ENCODE measurements at regions not wholly inside any gene's neighbourhood (a gene's known extent, or its start where the extent isn't known, plus 50 kb on each side); places are given as distances from the start of the nearest gene placed in this dataset.

DNA sequence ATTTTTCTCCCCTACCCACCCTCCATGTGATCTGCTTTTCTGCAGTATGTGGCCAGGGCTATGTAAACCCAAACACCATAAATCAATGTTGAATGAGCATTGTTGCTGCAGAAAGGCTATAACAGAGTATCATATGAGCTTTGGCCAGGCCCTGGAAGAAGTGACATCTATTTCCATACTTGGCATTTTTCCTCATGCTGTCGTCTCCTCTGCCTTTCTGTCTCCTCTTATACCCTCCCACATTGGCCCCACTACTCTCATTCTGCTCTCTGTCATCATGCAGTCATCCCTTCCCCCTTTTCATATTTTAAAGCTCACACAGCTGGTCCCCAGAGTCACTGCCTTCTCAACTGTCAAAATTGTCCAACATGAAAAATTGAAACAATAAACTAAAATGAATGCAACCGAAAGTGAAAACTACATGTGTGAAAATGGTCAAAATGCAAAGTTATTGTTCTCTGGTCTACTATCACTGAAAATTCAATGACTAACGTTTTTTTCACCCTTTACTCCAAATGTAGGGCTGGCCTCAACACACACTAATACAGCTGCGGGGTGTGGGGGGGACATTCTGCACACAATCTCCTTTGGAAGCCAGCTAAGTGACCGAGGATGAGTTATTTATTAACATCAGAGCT, 290.7 kb upstream of the TMPO start:
- no peak for DNase-seq

DNA sequence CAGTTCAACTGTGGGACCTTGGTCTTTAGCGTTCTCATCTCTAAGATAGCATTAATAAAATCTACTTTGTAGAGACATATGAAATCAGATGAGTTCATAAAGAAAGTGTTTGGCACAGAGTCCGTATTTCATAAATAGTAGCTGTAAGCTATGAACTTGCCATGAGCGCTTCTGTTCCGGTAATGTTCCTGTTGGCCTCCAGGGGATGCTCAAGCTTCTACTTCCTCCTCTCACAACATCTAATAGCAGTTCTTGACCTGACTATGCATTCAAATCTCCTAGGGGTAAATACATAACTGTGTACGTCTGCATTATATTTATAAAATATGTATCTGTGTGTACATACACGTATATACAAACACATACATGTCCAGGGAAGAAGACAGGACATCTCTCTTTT, 288.2 kb upstream of the TMPO start:
- no peak for DNase-seq

DNA sequence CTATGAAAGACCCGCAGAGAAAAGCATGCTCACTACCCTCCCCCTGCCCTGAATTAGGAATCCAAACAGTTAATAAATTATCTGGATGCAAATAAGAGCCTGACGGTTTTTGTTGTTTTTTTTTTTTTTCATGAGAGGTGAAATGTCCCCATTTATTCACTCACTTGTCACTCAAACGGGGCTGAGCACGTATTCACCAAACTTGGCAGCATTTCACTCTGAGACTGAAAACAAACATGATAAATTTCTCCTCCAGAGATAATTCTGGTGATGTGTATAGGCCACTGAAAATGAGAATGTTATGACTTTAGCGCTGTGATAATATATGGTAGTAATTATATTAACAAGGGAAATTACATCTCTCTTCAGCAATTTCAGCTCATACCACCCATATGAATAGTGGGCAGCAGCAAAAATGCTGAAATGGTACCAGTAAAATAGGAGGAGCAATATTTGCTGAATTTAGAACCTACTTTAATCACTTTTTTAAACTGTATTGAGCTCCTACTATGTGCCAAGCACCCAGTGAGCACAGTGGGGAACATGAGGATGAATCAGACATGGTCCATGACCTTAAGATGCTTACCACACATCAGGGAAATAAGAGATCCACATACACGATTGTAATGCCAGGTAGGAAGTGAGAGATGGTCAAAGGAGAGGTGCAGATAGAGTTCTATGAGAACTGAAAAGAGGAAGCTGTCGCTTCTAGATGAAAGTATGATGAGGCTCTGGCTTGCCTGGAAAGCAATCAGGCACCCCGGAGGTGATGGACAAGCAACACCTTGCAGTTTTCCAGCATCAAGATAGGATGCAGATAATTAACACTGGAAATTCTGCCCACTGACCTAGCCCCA, 286.5 kb upstream of the TMPO start:
- no peak for DNase-seq

DNA sequence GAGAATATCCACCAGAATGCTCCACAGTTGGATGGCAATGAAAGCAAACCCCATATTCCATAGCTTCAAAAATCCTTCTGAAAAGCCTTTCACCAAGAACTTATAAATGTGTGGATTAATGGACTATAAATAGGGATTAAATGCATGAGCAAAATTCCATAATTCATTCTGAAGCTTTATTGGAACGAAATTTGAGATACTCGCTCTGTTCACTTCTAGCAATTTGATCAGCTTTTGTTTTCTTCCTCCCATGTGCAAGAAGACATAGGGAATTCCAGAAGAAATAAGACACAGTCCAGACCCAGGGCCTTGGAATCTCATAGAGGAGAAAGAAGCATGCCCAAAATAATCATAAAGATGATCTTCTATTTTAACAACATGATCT, 285.9 kb upstream of the TMPO start:
- DNase-seq = no peak

DNA sequence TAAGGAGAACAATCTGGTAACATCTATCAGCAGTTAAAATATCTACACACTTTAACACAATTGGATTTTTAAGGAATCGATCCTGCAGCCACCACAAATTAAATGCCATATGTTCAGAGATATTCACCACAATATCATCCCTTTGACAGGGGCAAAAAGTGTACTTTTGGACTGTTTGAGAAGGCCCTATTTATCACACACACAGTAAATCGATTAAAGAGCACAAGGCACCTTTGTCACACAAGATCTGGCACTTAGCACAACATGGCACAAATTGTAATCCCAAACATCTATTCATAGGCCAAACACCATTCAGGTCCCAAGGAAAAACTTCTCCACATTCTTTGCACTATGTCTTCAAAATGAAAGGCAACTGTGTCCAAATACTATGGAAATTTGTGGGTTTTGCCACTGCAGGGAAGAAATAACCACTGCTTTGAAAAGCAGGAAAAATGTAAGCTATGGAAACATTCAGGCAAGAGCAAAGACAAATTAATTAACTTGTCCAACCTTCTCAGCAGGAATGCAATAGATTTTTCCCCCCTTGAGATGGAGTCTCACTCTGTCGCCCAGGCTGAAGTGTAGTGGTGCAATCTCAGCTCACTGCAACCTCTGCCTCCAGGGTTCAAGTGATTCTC, 282.5 kb upstream of the TMPO start:
- no peak for DNase-seq

DNA sequence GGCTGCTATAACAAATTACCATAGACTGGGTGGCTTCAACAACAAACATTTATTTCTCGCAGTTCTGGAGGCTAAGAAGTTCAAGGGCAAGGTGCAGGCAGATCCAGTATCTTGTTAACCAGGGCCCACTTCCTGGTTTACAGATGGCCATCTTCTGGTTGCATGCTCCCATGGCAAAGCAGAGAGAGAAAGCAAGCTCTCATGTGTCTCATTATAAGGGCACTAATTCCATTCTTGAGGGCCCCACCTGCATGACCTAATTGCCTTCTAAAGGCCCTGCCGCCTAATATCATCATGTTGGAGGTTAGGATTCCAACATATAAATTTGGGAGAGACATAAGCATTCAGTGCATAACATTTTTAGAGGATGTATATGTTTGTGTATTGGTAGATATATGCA, 280.1 kb upstream of the TMPO start:
- no peak for DNase-seq

DNA sequence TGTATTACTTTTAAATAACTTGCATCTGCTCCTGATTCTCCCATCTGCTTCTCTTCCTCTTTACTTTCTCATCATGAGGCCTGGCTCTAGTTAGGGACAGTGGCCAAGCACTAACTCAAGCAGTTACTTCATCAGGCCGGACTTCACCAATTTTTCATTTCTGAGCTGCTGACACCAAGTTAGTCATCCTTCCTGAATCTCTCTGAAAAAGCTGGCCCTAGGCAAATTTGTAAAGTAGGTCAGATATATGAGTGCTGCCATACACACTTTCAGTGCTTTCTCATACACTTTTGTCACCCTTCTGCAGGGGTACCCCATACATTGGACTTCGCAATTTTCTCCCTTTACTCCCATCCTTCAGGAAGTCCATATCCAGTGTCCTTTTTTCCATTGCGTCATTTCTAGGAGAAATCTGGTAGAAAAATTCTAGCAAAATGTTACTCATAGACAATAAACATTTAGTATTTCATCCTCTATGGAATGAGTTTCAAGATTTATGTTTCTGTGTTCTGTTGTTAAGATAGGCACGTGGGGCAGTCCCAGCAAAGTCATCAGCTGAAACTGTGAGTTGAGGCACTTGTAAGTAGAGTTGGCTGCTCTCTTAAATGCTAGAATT, 276.8 kb upstream of the TMPO start:
- DNase-seq = no peak

DNA sequence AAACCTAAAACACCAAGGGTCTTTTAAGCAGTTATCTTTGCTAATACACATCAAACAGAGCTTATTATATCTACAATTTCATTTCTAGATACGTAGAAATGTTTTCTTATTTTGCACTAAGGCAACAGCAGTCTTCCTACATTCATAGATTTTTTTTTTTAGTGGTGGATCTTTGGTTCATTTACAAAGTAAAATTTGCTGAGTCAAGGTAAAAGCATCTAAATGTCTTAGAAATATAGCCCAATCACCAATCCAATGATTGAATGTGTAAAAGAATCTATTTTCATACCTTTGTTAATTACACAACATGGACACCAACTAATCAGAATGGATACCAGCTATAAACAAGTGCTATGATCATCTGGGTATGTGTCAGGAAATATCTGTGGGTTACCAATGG, 272.2 kb upstream of the TMPO start:
- no peak for DNase-seq

DNA sequence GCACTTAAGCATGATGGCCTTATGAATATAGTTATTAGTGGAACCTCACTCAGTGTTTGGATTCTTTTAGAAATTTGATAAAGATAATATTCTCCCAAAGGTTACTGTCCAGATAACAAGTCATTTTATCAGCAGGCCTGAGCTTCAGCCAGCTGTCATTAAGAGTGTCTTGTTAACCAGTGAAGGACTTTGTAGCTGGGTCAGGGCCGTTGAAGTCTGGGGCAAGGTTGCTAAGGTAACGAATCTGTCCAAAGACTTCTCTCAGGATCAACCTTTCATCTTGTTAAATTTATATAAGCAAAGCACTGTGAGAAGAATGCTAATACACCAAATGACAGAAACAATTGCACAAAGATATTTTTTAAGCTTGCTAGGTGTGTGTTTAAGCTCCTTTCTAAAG, 271.3 kb upstream of the TMPO start:
- DNase-seq = no peak

DNA sequence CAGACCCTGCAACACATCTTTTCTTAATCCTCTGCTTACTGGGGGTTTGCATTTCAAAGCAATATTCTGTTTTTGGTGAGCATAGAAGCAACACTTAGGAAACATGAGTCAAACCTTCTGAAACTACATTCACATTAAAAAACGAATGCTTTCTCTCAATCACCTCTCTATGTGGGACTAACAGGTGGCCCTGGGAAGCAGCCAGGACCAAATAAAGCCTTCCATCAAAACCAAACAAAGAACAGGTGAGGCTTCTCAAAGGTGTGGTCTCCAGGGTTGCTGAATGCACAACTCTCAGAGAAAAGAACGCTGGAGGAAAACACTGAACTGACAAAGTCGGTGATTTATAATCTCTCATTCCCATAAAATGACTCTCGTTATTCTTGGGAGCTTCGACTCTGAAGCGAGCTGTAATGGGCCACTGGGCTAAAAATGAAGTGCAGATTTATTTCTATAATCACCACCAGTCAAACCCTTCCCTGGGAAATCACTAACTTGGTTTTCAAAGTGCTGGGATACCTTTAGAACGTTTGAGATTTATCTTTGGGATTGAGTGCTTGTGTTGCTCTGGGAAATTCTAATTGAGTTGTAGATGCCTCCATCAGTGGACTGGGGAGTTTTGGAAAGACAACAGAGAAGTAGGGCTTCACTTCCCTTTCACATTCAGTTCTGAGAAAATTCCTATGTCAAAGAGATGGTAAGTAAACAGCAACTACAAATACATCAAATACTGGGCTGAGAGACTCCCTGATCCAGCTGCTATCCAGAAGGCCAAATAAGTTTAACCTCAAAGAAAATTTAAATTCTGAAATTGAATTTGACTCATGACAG, 262.0 kb upstream of the TMPO start:
- no peak for DNase-seq

DNA sequence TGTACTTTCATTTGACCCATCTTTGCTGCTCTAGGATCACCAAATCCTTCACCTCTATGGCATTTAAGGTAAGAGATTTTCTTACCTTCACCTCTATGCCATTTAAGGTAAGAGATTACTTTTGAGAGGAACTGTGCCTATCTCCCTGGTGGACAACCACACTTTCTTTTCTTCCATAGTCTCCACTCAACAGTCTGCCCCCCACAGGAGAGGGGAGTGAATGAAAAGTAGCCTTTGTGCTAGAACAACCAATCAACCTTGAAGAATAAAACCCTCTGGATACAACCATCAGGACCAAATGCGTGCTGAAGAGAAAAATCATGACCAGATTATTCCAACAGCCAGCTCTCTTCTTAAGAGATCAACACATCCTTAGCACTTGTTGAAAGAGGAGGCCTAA, 258.6 kb upstream of the TMPO start:
- no peak for DNase-seq

DNA sequence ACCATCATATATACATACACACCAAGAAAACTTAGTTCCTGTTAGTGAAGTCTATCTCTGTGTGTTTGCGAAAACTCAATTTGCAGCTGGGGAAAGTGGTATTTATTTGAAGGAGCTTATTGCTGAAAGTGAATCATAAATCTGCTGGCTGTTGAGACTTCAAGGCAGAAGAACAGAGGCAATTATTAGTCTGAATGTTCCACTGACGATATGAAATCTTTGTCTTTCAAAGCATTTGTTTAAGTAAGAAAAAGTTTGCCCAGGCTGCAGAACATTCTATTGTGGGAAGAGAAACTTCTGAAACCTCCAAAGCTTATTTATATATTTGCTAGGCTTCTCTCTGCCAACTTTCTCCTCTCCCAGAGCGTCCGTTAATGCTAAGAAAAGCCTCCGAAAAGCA, 255.7 kb upstream of the TMPO start:
- no peak for DNase-seq

DNA sequence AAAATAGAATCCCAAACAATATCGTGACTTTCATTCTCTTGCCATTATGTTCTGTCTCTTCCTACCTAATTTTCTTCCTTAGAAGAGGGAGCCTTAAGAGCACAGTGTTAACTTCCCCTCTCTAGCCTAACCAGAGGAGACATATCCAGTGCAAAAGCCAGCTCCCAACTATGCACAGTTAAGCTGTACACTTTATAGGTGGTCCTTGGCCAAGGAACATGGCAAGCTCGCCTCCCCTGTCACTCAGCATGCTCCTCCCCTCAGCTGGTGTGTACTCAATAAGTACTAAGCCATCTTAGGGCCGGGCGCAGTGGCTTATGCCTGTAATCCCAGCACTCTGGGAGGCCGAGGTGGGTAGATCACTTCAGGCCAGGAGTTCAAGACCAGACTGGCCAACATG, 255.1 kb upstream of the TMPO start:
- no peak for DNase-seq

DNA sequence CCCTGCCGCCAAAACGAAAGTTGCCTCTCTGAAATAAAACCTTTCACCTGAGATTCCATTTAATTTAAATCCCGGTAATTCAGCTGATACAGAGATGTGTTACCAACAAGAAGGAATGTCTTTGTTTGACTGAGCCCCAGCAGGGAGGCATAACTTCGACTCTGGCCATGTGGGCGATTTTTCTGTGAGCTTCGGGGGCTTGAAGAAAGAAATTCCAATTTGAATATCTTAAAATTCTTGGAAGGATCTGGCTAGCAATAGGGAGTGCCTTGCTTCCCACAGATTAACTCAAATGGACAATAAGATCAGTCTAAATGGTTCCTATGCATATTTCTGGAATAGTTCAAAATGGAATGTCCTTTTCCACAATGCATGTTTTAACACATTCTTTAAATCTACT, 252.5 kb upstream of the TMPO start:
- no peak for DNase-seq

DNA sequence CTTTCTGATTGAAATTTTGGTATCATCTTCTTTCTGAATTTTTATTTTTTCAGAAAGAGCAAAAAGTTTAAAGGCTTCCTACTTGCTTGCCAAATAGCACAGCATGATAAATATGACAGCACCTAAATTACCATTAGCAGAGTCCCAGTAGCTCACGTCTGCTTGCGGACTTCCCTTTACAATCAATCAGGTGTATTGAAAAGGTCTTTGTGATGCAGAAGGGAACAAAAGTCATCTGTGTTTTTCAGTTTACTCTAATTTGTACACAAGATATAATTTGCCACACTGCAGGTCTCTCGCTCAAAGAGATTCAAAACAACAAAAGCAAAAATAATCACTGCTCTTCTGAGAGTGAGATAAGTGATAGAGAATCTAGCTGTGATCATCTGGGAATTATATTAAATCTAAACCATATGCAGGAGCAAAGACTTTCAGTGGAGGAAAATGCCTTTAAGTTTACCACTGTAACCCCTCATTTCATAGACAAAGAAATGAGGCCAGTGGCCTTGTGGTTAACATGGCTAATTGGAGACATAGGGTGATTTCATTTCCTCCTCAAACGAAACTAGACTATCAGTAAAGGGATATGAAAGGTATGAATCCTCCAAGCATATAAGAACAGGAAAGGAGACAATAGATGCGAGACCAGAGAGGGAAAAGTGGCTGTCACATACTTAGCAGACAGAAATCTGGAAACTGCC, 240.8 kb upstream of the TMPO start:
- DNase-seq = no peak

DNA sequence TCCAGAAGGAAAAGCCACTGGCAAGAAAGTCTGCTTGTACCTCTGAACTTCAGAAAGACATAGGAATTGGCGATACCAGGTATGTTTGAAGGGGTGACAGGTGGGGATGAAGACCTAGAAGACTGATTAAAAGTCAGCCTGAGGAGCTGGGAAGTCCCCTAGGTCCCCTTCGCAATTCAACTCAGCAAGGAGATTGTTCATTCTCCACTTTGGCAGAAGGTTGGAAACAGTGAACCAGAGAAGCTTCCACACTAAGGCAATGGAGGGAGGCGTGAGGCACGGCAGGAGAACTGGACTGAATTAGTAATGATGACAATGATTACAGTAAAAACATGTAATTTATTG, 240.3 kb upstream of the TMPO start:
- no peak for DNase-seq

DNA sequence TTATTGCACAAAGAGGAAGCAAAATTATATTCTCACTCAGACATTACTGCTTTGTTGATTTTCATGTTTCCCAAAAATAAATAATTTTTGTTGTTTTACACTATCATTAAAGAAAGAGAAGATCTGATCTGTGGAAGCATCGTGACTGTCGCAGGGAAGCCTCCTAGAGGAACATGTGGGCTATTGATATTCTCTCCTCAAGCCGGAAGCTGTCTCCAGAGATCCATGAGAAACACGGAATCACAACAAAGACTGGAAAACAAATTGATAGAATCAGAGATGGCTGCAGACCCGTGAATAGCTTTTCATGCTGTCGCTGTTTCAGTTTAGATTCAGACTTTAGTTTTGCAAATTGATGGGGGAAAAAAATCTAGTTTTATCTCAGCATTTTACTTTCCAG, 235.2 kb upstream of the TMPO start:
- no peak for DNase-seq

DNA sequence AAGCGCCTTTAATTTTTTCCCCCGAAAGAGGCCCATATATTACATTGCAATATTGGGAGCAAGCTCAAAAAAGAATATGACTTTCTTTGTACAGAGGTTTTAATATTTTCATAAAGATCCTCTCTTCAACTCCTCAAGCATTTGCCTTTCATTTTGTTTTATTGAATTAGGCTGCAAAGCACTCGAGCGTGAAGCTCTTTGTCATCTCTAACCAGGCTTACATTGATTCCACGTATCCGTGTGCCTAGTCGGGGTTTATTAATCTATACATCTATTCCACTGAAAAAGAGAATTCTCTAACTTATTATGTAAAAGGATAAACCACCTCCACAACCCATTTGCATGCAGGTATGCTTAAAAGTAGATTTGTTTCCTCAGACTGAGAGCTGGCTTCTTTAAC, 234.8 kb upstream of the TMPO start:
- DNase-seq = no peak

DNA sequence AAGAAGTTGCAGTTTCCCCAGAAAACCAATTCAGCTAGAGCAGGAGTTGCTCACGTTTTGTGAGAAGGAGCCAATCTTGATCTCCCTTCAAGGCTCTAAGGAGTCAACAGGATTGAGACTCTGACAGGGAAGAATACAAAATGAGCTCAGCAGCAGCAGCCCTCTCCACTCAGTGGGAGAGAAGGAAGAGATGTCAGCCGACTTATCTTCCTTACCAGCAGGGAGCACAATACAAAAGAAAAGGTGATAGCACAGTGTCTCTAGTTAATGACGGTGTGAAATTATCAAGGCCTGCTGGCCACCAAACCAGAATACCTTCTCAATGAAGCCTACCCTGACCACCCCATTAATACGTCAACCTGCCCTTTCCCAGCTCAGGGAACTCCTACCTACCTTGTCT, 223.6 kb upstream of the TMPO start:
- DNase-seq = no peak

DNA sequence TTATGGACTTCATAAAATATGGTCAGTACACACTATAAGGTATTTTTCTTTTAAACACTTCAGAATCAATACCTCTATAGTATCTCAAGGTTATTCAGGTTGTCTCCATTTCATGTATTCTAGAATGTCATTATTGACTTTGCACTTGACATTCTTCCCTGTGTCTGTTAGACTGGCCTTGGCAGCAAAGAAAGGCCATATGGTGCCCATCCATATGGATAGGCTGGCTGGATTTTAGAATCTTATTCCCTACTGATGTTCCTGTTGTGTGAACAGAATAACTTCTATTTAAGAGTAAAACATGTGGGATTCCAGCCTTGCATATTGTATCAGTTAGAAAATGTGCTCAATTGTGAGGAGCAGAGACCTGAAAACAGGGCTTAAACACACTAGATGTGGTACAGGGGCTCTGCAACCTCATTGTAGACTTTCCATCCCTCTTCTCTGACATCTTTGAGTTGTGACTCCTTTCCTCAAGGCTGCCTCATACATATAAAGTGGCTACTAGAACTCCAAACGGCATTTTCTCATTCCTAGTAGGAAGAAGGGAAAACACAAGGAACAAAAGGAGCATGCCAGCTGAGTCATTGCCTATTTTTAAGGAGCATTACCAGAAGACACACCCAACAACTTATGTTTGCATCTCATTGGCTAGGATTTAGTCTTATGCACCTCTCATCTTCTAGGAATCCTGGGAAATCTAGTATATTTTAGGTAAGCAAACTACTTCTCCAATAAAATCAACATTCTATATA, 221.2 kb upstream of the TMPO start:
- DNase-seq = no peak

DNA sequence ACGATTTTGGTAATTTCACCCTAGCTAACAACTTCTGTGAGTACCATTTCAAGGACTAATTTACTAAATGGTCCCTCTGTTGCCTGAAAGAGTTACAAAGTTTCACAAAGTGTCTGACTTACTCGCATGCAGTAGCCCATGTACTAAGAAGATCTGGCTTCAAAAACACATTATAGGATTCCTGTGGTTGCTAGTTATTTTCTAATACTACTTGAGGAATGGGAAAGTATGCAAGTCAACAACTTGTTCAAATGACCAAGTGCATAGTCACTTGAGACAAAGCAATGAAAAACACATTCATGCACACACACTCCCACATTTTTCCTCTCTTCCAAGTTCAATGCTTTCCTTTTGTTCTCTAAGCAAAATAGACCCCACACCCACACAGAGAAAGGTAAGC, 219.7 kb upstream of the TMPO start:
- DNase-seq = no peak

Data from NCI-H2081 treated with DMSO at 0.1 percent for 48 hours (cell line).